ENCODE measurements at regions not wholly inside any gene's neighbourhood (a gene's known extent, or its start where the extent isn't known, plus 50 kb on each side); places are given as distances from the start of the nearest gene placed in this dataset.

- DNase-seq (ENCODE audit: low read depth), result no peak
Observed at GRCh38 chr15:96524676-96525417, 194.3 kb downstream of the NR2F2 start.

- DNase-seq (ENCODE audit: low read depth), result no peak
Observed at GRCh38 chr15:96535148-96535547, 204.6 kb downstream of the NR2F2 start.

GRCh38 chr15:96538491-96538890 lies 208.0 kb downstream of the NR2F2 start:
- no peak for DNase-seq (ENCODE audit: low read depth)

GRCh38 chr15:96540283-96540682 lies 209.8 kb downstream of the NR2F2 start:
- no peak for DNase-seq (ENCODE audit: low read depth)

- DNase-seq (ENCODE audit: low read depth), result no peak
Observed at GRCh38 chr15:96542130-96542770, 211.8 kb downstream of the NR2F2 start.

- DNase-seq (ENCODE audit: low read depth), result no peak
Observed at GRCh38 chr15:96544162-96544756, 213.8 kb downstream of the NR2F2 start.

- no peak for DNase-seq (ENCODE audit: low read depth)
Observed at GRCh38 chr15:96549136-96549535, 218.6 kb downstream of the NR2F2 start.

- no peak for DNase-seq (ENCODE audit: low read depth)
Observed at GRCh38 chr15:96551196-96551595, 220.7 kb downstream of the NR2F2 start.

GRCh38 chr15:96551722-96552121 lies 221.2 kb downstream of the NR2F2 start:
- no peak for DNase-seq (ENCODE audit: low read depth)

- DNase-seq (ENCODE audit: low read depth), result no peak
Observed at GRCh38 chr15:96553006-96553405, 222.5 kb downstream of the NR2F2 start.

- DNase-seq (ENCODE audit: low read depth), result no peak
Observed at GRCh38 chr15:96553451-96553850, 223.0 kb downstream of the NR2F2 start.

GRCh38 chr15:96553931-96554330 lies 223.4 kb downstream of the NR2F2 start:
- no peak for DNase-seq (ENCODE audit: low read depth)

- no peak for DNase-seq (ENCODE audit: low read depth)
Observed at GRCh38 chr15:96554541-96554940, 224.0 kb downstream of the NR2F2 start.

- DNase-seq (ENCODE audit: low read depth), result no peak
Observed at GRCh38 chr15:96559087-96559486, 228.6 kb downstream of the NR2F2 start.

- DNase-seq (ENCODE audit: low read depth), result no peak
Observed at GRCh38 chr15:96559631-96560030, 229.1 kb downstream of the NR2F2 start.

GRCh38 chr15:96560246-96560895 lies 229.9 kb downstream of the NR2F2 start:
- DNase-seq (ENCODE audit: low read depth), result no peak

GRCh38 chr15:96561593-96561992 lies 231.1 kb downstream of the NR2F2 start:
- DNase-seq (ENCODE audit: low read depth), result no peak

GRCh38 chr15:96564546-96564945 lies 234.0 kb downstream of the NR2F2 start:
- no peak for DNase-seq (ENCODE audit: low read depth)

- no peak for DNase-seq (ENCODE audit: low read depth)
Observed at GRCh38 chr15:96565266-96565665, 234.8 kb downstream of the NR2F2 start.

- no peak for DNase-seq (ENCODE audit: low read depth)
Observed at GRCh38 chr15:96574782-96575181, 244.3 kb downstream of the NR2F2 start.

- DNase-seq (ENCODE audit: low read depth), result no peak
Observed at GRCh38 chr15:96576596-96576995, 246.1 kb downstream of the NR2F2 start.

GRCh38 chr15:96578393-96578792 lies 247.9 kb downstream of the NR2F2 start:
- DNase-seq (ENCODE audit: low read depth), result no peak

- DNase-seq (ENCODE audit: low read depth), result no peak
Observed at GRCh38 chr15:96581371-96581770, 250.9 kb downstream of the NR2F2 start.

All from non-pigmented ciliary epithelial cell (primary cell).